Body of pancreas (tissue), 4 donors: ENCODE measurements at regions not wholly inside any gene's neighbourhood (a gene's known extent, or its start where the extent isn't known, plus 50 kb on each side); places are given as distances from the start of the nearest gene placed in this dataset.

Experiments used
- CTCF ChIP-seq, 7 experiments: fragments of 450-650 bp in 4 of 7; fragments of 200-600 bp in 3 of 7; sonication (generic) in 3 of 7; IDR thresholded peaks; one replicate each; pipeline ENCODE4 v1.5.1; 2016 to 2019; ENCODE audit warnings: antibody characterized with exemption in 7 of 7
- POLR2A ChIP-seq, 3 donors: fragments of 450-650 bp; IDR thresholded peaks; one replicate each; pipeline ENCODE4 v1.6.1; 2016; ENCODE audit warnings: antibody characterized with exemption in 3 of 3, mild to moderate bottlenecking in 2 of 3

- TF ChIP-seq CTCF (IDR thresholded peaks at IDR 0.05) (no peak), POLR2A (IDR thresholded peaks at IDR 0.05) (no peak)
These were observed 301.8 kb upstream of the RAG2 start for GRCh38 chr11:36899800-36900199.
